WTC11 (cell line): ENCODE measurements at regions not wholly inside any gene's neighbourhood (a gene's known extent, or its start where the extent isn't known, plus 50 kb on each side); places are given as distances from the start of the nearest gene placed in this dataset.

Source experiments
- ATAC-seq: fragments of 200-7000 bp; cut with Tn5 transposase; 2 replicates; pipeline ENCODE4 v1.10.0; 2021; ENCODE audit warnings: mild to moderate bottlenecking, moderate library complexity
- CTCF ChIA-PET: fragments of 300-600 bp; sonication (Branson Sonifier 250); formaldehyde crosslinking; loops from one replicate; lab custom pipeline; 2021; ENCODE audit warnings: antibody characterized with exemption; lab: Charles Lee
- POLR2A ChIA-PET: fragments of 350-600 bp; sonication (Branson Sonifier 250); formaldehyde crosslinking; loops from one replicate; lab custom pipeline; 2021; ENCODE audit warnings: antibody characterized with exemption; lab: Charles Lee
- DNase-seq: peaks from one replicate; pipeline ENCODE4 v3.0.0; 2021; ENCODE audit warnings: low spot score
- H3K27ac Mint-ChIP-seq: 2 replicates; pipeline ENCODE4 v1.8.0; 2021; ENCODE audit warnings: mixed read lengths
- H3K27me3 Mint-ChIP-seq: 2 replicates; pipeline ENCODE4 v1.8.0; 2021; ENCODE audit warnings: low read depth, mild to moderate bottlenecking, moderate library complexity, mixed read lengths
- H3K36me3 Mint-ChIP-seq: 2 replicates; pipeline ENCODE4 v1.8.0; 2021; ENCODE audit warnings: mixed read lengths
- H3K4me1 Mint-ChIP-seq: 2 replicates; pipeline ENCODE4 v1.8.0; 2022; ENCODE audit warnings: mixed read lengths
- H3K4me3 Mint-ChIP-seq: 2 replicates; pipeline ENCODE4 v1.8.0; 2021; ENCODE audit warnings: mild to moderate bottlenecking, moderate library complexity, mixed read lengths
- H3K9me3 Mint-ChIP-seq: 2 replicates; pipeline ENCODE4 v1.8.0; 2021; ENCODE audit warnings: mixed read lengths
- CREM ChIP-seq: sonication (generic); formaldehyde crosslinking; IDR thresholded peaks from 2 replicates; pipeline ENCODE4 v1.8.1; 2022; ENCODE audit warnings: mild to moderate bottlenecking, missing genetic modification reagents, moderate library complexity
- ELF4 ChIP-seq: sonication (generic); formaldehyde crosslinking; IDR thresholded peaks from 2 replicates; pipeline ENCODE4 v1.8.1; 2022; ENCODE audit warnings: low read depth, mild to moderate bottlenecking, moderate library complexity, missing genetic modification reagents
- GABPB1 ChIP-seq: sonication (generic); formaldehyde crosslinking; IDR thresholded peaks from 2 replicates; pipeline ENCODE4 v1.8.1; 2023; ENCODE audit warnings: mild to moderate bottlenecking, missing genetic modification reagents
- GTF2I ChIP-seq: fragments of 250-450 bp; sonication (Bioruptor Pico); conservative IDR thresholded peaks from 2 replicates; pipeline ENCODE4 v1.4.0; 2021; ENCODE audit warnings: mild to moderate bottlenecking
- IRF2 ChIP-seq: sonication (generic); formaldehyde crosslinking; IDR thresholded peaks from 2 replicates; pipeline ENCODE4 v1.8.0; 2022; ENCODE audit warnings: low read depth, missing genetic modification reagents, borderline replicate concordance
- MYBL2 ChIP-seq: sonication (generic); formaldehyde crosslinking; IDR thresholded peaks from 2 replicates; pipeline ENCODE4 v1.8.1; 2023; ENCODE audit warnings: mild to moderate bottlenecking, moderate library complexity, missing genetic modification reagents
- NFATC4 ChIP-seq: fragments of 250-450 bp; sonication (Bioruptor Pico); IDR thresholded peaks from 2 replicates; pipeline ENCODE4 v1.9.0; 2021; ENCODE audit warnings: mild to moderate bottlenecking
- NR2C2 ChIP-seq: sonication (generic); formaldehyde crosslinking; IDR thresholded peaks from 2 replicates; pipeline ENCODE4 v1.8.0; 2022; ENCODE audit warnings: mild to moderate bottlenecking, missing genetic modification reagents
- NR3C1 ChIP-seq: sonication (generic); formaldehyde crosslinking; conservative IDR thresholded peaks from 2 replicates; pipeline ENCODE4 v1.8.1; 2023; ENCODE audit warnings: low read depth, mild to moderate bottlenecking, missing genetic modification reagents
- OVOL2 ChIP-seq: fragments of 250-450 bp; sonication (Bioruptor Pico); IDR thresholded peaks from 2 replicates; pipeline ENCODE4 v1.9.0; 2021; ENCODE audit warnings: mild to moderate bottlenecking, borderline replicate concordance
- RELA ChIP-seq: sonication (generic); formaldehyde crosslinking; IDR thresholded peaks from 2 replicates; pipeline ENCODE4 v1.8.1; 2022; ENCODE audit warnings: missing genetic modification reagents, mild to moderate bottlenecking, borderline replicate concordance
- SP1 ChIP-seq: sonication (generic); formaldehyde crosslinking; conservative IDR thresholded peaks from 2 replicates; pipeline ENCODE4 v1.8.1; 2022; ENCODE audit warnings: missing genetic modification reagents
- TCF7 ChIP-seq: sonication (generic); formaldehyde crosslinking; IDR thresholded peaks from 2 replicates; pipeline ENCODE4 v1.8.0; 2022; ENCODE audit warnings: mild to moderate bottlenecking, low read depth, missing genetic modification reagents, moderate library complexity
- TP53 ChIP-seq: sonication (generic); formaldehyde crosslinking; IDR thresholded peaks from 2 replicates; pipeline ENCODE4 v1.8.1; 2023; ENCODE audit warnings: mild to moderate bottlenecking, missing genetic modification reagents
- ZNF121 ChIP-seq: sonication (generic); formaldehyde crosslinking; IDR thresholded peaks from 2 replicates; pipeline ENCODE4 v1.8.0; 2023; ENCODE audit warnings: missing genetic modification reagents
- ZNF138 ChIP-seq: sonication (generic); formaldehyde crosslinking; conservative IDR thresholded peaks from 2 replicates; pipeline ENCODE4 v1.8.1; 2022; ENCODE audit warnings: mild to moderate bottlenecking, moderate library complexity, missing genetic modification reagents
- ZNF219 ChIP-seq: sonication (generic); formaldehyde crosslinking; IDR thresholded peaks from 2 replicates; pipeline ENCODE4 v1.8.0; 2023; ENCODE audit warnings: missing genetic modification reagents, mild to moderate bottlenecking, borderline replicate concordance
- TF ChIP-seq, protein P1 (sequence below): sonication (generic); formaldehyde crosslinking; IDR thresholded peaks from 2 replicates; pipeline ENCODE4 v1.8.1; 2023; ENCODE audit warnings: mild to moderate bottlenecking, missing genetic modification reagents
- TF ChIP-seq, protein P2 (sequence below): fragments of 250-450 bp; sonication (Bioruptor Pico); IDR thresholded peaks from 2 replicates; pipeline ENCODE4 v1.9.0; 2021; ENCODE audit warnings: mild to moderate bottlenecking
- TF ChIP-seq, protein P3 (sequence below): sonication (generic); formaldehyde crosslinking; IDR thresholded peaks from 2 replicates; pipeline ENCODE4 v1.8.1; 2022; ENCODE audit warnings: low read depth, mild to moderate bottlenecking, moderate library complexity, missing genetic modification reagents, borderline replicate concordance
- TF ChIP-seq, protein P4 (sequence below): sonication (generic); formaldehyde crosslinking; IDR thresholded peaks from 2 replicates; pipeline ENCODE4 v1.8.1; 2023; ENCODE audit warnings: mild to moderate bottlenecking, missing genetic modification reagents
- TF ChIP-seq, protein P5 (sequence below): sonication (generic); formaldehyde crosslinking; IDR thresholded peaks from 2 replicates; pipeline ENCODE4 v1.8.1; 2022; ENCODE audit warnings: mild to moderate bottlenecking, missing genetic modification reagents, moderate library complexity, borderline replicate concordance
- TF ChIP-seq, protein P6 (sequence below): sonication (generic); formaldehyde crosslinking; IDR thresholded peaks from 2 replicates; pipeline ENCODE4 v1.8.1; 2022; ENCODE audit warnings: low read depth, missing genetic modification reagents, borderline replicate concordance

DNA sequence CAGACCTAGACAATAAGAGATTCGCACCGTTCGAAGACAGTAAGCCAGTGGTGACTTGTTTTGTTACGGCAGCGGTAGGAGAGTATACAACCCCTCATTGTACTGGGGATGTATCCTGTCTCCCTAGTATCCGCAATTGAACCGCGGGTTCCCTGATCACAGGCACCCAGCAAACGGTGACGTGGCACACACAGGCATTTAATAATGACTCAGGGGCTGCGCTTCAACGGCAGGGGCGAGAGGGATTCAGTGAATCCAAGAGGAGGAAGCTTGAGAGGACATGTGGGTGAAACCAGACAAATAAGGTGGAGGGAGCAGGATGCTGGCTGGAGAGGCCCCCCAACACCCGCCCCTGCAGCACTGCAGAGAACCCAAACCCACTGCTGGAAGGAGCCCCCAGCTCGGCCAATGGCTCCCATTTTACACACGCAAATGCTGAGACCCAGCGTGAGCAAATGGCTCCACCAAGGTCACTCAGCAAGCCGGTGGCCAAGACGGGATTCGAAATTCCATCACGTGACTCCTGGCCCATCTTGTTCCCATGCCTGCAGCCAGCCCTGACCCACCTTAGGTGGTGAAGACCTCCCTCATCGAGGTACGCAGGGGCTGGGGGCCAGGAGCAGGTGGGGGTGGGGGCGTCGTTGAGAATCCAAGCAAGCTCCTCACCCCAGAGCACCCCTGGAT, 149.9 kb downstream of the SYF2 start (continued):
- TF ChIP-seq ZNF121 (CRISPR knock-in tag) (no peak), TP53 (CRISPR knock-in tag) (no peak), CREM (CRISPR knock-in tag) (no peak)
- TF ChIP-seq, protein P1, sequence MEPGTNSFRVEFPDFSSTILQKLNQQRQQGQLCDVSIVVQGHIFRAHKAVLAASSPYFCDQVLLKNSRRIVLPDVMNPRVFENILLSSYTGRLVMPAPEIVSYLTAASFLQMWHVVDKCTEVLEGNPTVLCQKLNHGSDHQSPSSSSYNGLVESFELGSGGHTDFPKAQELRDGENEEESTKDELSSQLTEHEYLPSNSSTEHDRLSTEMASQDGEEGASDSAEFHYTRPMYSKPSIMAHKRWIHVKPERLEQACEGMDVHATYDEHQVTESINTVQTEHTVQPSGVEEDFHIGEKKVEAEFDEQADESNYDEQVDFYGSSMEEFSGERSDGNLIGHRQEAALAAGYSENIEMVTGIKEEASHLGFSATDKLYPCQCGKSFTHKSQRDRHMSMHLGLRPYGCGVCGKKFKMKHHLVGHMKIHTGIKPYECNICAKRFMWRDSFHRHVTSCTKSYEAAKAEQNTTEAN (CRISPR knock-in tag), result no peak
- TF ChIP-seq, all 79 proteins: peak for 0

DNA sequence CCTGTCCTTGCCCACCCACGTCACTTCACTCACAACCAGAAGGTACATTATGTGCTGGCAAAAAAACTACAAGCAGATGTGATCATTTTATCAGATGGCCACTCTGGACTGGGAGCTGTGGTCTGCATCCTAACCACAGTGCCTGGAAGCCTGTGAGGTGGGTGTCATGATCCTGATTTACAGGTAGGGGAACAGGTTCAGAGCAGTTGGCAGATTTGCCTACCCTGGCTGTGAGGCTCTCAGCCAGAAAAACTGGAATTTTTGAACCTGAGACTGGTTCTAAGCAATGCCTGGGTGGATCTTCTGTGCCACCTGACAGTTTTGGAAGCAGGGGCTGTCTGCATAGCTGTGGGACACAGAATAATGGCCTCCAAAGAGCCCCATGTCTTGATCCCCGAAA, 150.8 kb downstream of the SYF2 start:
- POLR2A ChIA-PET, result no interaction called here
- DNase-seq, result no peak
- H3K27me3 Mint-ChIP-seq, result peaks cover 8% of the 10 kb centered on the region
- TF ChIP-seq, protein P2, sequence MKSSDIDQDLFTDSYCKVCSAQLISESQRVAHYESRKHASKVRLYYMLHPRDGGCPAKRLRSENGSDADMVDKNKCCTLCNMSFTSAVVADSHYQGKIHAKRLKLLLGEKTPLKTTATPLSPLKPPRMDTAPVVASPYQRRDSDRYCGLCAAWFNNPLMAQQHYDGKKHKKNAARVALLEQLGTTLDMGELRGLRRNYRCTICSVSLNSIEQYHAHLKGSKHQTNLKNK (CRISPR knock-in tag), result no peak
- TF ChIP-seq TCF7 (CRISPR knock-in tag), result no peak
- no peak for TF ChIP-seq OVOL2 (CRISPR knock-in tag)
- no peak for TF ChIP-seq ZNF219
- TF ChIP-seq, protein P3, sequence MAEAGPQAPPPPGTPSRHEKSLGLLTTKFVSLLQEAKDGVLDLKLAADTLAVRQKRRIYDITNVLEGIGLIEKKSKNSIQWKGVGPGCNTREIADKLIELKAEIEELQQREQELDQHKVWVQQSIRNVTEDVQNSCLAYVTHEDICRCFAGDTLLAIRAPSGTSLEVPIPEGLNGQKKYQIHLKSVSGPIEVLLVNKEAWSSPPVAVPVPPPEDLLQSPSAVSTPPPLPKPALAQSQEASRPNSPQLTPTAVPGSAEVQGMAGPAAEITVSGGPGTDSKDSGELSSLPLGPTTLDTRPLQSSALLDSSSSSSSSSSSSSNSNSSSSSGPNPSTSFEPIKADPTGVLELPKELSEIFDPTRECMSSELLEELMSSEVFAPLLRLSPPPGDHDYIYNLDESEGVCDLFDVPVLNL, result no peak
- TF ChIP-seq CREM (CRISPR knock-in tag), result no peak
- no peak for TF ChIP-seq GABPB1 (CRISPR knock-in tag)
- TF ChIP-seq SP1 (CRISPR knock-in tag), result no peak
- no peak for TF ChIP-seq NR2C2 (CRISPR knock-in tag)
- no peak for TF ChIP-seq MYBL2
- TF ChIP-seq ZNF138 (CRISPR knock-in tag), result no peak
- TF ChIP-seq, protein P4, sequence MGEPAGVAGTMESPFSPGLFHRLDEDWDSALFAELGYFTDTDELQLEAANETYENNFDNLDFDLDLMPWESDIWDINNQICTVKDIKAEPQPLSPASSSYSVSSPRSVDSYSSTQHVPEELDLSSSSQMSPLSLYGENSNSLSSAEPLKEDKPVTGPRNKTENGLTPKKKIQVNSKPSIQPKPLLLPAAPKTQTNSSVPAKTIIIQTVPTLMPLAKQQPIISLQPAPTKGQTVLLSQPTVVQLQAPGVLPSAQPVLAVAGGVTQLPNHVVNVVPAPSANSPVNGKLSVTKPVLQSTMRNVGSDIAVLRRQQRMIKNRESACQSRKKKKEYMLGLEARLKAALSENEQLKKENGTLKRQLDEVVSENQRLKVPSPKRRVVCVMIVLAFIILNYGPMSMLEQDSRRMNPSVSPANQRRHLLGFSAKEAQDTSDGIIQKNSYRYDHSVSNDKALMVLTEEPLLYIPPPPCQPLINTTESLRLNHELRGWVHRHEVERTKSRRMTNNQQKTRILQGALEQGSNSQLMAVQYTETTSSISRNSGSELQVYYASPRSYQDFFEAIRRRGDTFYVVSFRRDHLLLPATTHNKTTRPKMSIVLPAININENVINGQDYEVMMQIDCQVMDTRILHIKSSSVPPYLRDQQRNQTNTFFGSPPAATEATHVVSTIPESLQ (CRISPR knock-in tag), result no peak
- no peak for TF ChIP-seq RELA (CRISPR knock-in tag)
- TF ChIP-seq, protein P5, sequence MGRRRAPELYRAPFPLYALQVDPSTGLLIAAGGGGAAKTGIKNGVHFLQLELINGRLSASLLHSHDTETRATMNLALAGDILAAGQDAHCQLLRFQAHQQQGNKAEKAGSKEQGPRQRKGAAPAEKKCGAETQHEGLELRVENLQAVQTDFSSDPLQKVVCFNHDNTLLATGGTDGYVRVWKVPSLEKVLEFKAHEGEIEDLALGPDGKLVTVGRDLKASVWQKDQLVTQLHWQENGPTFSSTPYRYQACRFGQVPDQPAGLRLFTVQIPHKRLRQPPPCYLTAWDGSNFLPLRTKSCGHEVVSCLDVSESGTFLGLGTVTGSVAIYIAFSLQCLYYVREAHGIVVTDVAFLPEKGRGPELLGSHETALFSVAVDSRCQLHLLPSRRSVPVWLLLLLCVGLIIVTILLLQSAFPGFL (CRISPR knock-in tag), result no peak
- TF ChIP-seq IRF2 (CRISPR knock-in tag), result no peak
- TF ChIP-seq ELF4 (CRISPR knock-in tag), result no peak
- TF ChIP-seq, protein P6, sequence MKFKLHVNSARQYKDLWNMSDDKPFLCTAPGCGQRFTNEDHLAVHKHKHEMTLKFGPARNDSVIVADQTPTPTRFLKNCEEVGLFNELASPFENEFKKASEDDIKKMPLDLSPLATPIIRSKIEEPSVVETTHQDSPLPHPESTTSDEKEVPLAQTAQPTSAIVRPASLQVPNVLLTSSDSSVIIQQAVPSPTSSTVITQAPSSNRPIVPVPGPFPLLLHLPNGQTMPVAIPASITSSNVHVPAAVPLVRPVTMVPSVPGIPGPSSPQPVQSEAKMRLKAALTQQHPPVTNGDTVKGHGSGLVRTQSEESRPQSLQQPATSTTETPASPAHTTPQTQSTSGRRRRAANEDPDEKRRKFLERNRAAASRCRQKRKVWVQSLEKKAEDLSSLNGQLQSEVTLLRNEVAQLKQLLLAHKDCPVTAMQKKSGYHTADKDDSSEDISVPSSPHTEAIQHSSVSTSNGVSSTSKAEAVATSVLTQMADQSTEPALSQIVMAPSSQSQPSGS (CRISPR knock-in tag), result no peak
- TF ChIP-seq GTF2I, result no peak
- no peak for TF ChIP-seq NFATC4 (CRISPR knock-in tag)
- no peak for TF ChIP-seq NR3C1 (CRISPR knock-in tag)
- TF ChIP-seq, all 79 proteins: peak for 0
- no peak overlapping the region for H3K27ac Mint-ChIP-seq
- no peak for ATAC-seq
- H3K4me1 Mint-ChIP-seq, result no peaks in the 10 kb centered on the region
- H3K36me3 Mint-ChIP-seq, result peaks cover 5% of the 10 kb centered on the region; the same call in 1 of the 2 replicates
- CTCF ChIA-PET, result interaction anchor here (1.4 to 1.8 kb wide), 2 partner anchors 20 to 149 kb away, joined by 4 read pairs; no protein-coding TSS in a partner anchor
- peaks cover 8% of the 10 kb centered on the region for H3K9me3 Mint-ChIP-seq
- H3K4me3 Mint-ChIP-seq, result no peak overlapping the region
